Right atrium auricular region (tissue), 2 donors: ENCODE measurements at regions not wholly inside any gene's neighbourhood (a gene's known extent, or its start where the extent isn't known, plus 50 kb on each side); places are given as distances from the start of the nearest gene placed in this dataset.
A peak's percentile ranks its signal among the peaks of the same experiment; 100 is the strongest.

Experiments used
- DNase-seq: peaks from one replicate; pipeline ENCODE4 v3.0.0-alpha.2; 2019; ENCODE audit warnings: low spot score
- H3K27ac ChIP-seq, 2 donors: fragments of 200-600 bp; sonication (generic); 1 replicate in 1 of 2; 2 replicates in 1 of 2; pipeline ENCODE4 v1.5.1; 2016 to 2019
- H3K27me3 ChIP-seq, 2 donors: fragments of 200-600 bp; sonication (generic); one replicate each; pipeline versions ENCODE4 v1.5.1 to v1.6.0; 2017 to 2019
- H3K36me3 ChIP-seq: fragments of 200-600 bp; sonication (generic); one replicate; pipeline ENCODE4 v1.5.1; 2016
- H3K4me1 ChIP-seq, 2 donors: fragments of 200-600 bp; sonication (generic); one replicate each; pipeline versions ENCODE4 v1.5.1 to v1.6.0; 2017 to 2019
- H3K4me3 ChIP-seq, 2 donors: fragments of 200-600 bp; sonication (generic); 1 replicate in 1 of 2; 2 replicates in 1 of 2; pipeline ENCODE4 v1.5.1; 2017 to 2019; ENCODE audit warnings: mild to moderate bottlenecking in 1 of 2, moderate library complexity in 1 of 2
- H3K9me3 ChIP-seq, 2 donors: fragments of 200-600 bp; sonication (generic); one replicate each; pipeline ENCODE4 v1.5.1; 2019
- TF ChIP-seq, protein P1 (sequence below), 2 donors: fragments of 200-600 bp; sonication (generic); IDR thresholded peaks; one replicate each; pipeline ENCODE4 v1.5.1; 2019; ENCODE audit warnings: antibody characterized with exemption in 2 of 2

DNA sequence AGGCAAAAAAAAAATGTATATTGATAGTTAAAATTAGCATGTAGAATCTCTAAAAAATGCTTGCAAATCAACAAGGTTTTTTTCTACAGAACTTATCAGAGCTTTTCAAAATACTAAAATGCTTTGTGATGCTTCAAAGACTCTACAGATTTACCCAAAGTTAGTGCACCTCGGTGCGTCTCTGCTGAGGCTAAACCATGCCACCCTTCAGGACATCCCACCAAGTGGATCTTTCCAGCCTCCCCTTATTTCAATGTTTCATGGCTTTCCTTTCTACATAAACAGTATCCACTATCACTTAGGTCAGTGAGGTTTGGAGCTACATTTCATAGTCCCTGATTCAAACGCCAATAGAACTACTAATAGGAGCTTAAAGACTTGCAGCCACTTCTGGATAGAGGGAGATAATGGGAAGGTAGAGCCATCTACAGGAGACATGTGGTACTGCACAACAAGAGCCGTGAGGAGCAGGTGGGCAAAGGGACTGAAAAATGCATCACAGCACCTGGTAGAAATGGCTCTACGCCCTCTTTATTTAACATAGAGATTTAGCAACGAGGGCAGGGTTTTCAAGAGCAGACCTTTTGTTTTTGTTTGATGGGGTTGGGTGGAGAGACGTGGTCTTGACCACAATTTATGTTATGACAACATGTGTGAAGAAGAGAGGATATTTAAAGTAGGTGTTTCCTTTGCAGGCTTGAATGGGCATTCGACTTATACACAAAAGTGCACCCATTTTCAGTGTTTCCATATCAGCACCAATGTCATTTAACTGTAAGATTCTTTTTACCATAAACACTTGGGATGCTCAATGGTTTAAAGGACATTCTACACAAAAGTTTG is 56.1 kb upstream of the SLC35G4 start:
- Histone ChIP-seq H3K27ac (no peak overlapping the region), H3K9me3 (no peaks in the 10 kb centered on the region), H3K4me3 (no peak overlapping the region), H3K27me3 (no peaks in the 10 kb centered on the region), H3K4me1 (no peaks in the 10 kb centered on the region), H3K36me3 (no peaks in the 10 kb centered on the region)
- TF ChIP-seq, protein P1, sequence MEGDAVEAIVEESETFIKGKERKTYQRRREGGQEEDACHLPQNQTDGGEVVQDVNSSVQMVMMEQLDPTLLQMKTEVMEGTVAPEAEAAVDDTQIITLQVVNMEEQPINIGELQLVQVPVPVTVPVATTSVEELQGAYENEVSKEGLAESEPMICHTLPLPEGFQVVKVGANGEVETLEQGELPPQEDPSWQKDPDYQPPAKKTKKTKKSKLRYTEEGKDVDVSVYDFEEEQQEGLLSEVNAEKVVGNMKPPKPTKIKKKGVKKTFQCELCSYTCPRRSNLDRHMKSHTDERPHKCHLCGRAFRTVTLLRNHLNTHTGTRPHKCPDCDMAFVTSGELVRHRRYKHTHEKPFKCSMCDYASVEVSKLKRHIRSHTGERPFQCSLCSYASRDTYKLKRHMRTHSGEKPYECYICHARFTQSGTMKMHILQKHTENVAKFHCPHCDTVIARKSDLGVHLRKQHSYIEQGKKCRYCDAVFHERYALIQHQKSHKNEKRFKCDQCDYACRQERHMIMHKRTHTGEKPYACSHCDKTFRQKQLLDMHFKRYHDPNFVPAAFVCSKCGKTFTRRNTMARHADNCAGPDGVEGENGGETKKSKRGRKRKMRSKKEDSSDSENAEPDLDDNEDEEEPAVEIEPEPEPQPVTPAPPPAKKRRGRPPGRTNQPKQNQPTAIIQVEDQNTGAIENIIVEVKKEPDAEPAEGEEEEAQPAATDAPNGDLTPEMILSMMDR (IDR thresholded peaks at IDR 0.05), result peak; percentile 68 to 92
- no peak for DNase-seq

DNA sequence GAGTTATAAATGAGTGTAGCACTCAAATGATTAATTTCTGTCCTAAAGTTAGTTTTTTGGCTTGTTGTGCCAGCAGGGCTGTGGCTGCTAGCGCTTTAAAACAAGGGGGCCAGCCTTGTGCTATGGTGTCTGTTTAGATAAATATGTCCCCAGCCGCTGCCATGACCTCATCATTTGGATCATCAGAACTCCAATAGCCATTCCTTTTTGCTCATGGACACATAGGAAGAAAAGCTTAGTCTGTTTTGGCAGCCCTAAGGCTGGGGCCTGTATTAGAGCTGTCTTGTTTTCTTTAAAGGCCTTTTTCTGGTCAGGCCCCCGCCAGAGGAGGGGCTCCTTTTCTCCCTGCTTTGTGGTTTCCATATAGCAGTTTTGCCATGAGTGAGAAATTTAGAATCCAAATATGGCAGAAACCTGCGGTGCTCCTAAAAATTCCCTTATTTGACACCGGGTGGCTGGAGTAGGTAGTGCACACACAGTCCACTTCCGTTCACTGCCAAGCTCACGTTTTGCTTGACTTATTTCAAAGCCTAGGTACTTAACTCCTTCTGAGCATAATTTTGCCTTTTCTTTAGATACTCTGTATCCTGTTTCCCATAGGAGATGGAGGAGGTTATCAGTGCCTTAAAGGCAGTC is 60.4 kb upstream of the SLC35G4 start:
- Histone ChIP-seq H3K36me3 (no peaks in the 10 kb centered on the region), H3K27me3 (no peaks in the 10 kb centered on the region), H3K9me3 (peaks cover 0 to 17% of the 10 kb centered on the region in 2 donors), H3K4me3 (no peak overlapping the region), H3K4me1 (no peaks in the 10 kb centered on the region), H3K27ac (no peak overlapping the region)
- TF ChIP-seq, protein P1 (IDR thresholded peaks at IDR 0.05), result no peak
- DNase-seq, result no peak

DNA sequence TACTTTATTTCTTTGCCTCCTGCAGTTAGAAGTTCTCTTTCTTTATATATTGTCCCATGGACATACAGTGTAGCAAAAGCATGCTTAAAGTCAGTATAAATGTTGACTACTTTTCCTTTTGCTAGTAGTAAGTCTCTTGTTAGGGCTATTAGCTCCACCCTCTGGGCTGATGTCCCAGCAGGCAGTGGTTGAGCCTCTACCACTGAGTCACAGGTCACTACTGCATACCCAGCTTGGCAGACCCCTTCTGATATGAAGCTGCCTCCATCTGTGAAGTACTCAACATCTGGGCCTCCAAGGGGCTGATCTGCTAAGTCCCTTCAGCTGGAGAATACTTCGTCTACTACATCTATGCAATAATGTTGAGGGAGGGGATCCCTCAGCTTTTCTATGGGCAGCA is 61.0 kb upstream of the SLC35G4 start:
- TF ChIP-seq, protein P1 (IDR thresholded peaks at IDR 0.05), result no peak
- Histone ChIP-seq H3K4me1 (no peaks in the 10 kb centered on the region), H3K36me3 (no peaks in the 10 kb centered on the region), H3K4me3 (no peak overlapping the region), H3K27ac (no peak overlapping the region), H3K9me3 (peaks cover 0 to 23% of the 10 kb centered on the region in 2 donors), H3K27me3 (no peaks in the 10 kb centered on the region)
- DNase-seq, result no peak

DNA sequence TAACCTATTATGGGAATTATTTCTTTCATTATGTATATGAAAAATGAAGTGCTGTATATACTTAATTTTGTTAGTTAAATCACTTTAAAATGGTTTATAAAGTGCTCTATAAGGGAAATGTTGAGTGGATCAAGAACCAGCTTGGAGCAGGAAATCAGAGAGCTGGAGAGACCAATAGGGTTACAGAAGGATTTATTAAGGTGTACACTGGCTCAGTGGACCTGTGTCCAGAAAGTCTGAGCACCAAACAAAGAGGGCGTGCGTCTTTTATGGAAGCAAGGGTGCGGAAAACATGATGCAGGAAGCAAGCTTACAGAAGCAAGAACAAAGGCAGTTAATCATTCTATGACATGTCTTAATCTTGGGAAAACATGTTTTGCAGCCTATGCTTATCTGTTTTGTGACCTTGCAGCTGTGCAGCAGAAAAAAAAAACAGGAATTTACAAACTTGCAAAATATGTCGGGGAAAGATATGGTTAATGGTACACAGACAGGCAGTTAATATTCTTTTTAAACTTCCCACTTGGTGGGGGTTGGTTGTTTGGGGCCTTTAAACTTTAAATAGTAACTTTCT is 65.2 kb upstream of the SLC35G4 start:
- Histone ChIP-seq H3K9me3 (peaks cover 0 to 29% of the 10 kb centered on the region in 2 donors), H3K36me3 (no peaks in the 10 kb centered on the region), H3K27me3 (no peaks in the 10 kb centered on the region), H3K4me1 (no peaks in the 10 kb centered on the region), H3K4me3 (no peak overlapping the region), H3K27ac (no peak overlapping the region)
- no peak for DNase-seq
- TF ChIP-seq, protein P1 (IDR thresholded peaks at IDR 0.05), result no peak

DNA sequence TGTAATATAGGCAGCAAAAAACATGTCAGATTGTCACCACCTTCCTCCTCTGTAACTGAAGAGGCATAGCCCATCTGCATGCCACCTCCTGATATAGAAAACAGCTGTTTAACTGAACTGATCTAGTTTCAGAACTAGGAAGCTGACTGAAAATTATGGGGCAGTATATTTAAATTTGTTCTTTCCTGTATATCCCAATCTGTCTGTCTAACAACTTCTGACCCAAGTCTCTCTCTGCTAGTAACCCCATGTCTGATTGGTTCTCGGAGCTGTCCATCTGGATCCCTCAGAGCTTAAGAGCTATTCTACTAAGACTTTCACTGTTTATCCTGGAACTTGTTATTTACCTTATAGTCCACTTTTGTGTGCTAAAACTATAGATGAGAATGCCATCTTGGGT is 68.2 kb upstream of the SLC35G4 start:
- H3K4me3 ChIP-seq, result no peak overlapping the region
- H3K36me3 ChIP-seq, result no peaks in the 10 kb centered on the region
- peaks cover 0 to 29% of the 10 kb centered on the region in 2 donors for H3K9me3 ChIP-seq
- no peak overlapping the region for H3K27ac ChIP-seq
- no peaks in the 10 kb centered on the region for H3K4me1 ChIP-seq
- DNase-seq, result no peak
- TF ChIP-seq, protein P1 (IDR thresholded peaks at IDR 0.05), result no peak
- no peaks in the 10 kb centered on the region for H3K27me3 ChIP-seq
